ENCODE measurements at regions not wholly inside any gene's neighbourhood (a gene's known extent, or its start where the extent isn't known, plus 50 kb on each side); places are given as distances from the start of the nearest gene placed in this dataset.
A peak's percentile ranks its signal among the peaks of the same experiment; 100 is the strongest.

DNA sequence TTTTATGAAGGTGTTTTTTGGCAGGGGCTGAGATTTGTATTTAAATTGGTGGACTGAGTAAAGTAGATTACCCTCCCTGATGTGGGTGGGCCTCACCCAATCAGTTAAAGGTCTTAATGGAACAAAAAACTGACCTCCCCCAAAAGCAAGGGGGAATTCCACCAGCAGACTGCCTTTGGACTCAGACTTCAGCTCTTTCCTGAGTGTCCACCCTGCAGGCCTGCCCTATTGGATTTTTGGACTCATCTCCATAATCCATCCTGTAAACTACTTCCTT, 228.4 kb upstream of the CAND1 start:
- TF ChIP-seq, protein P1, sequence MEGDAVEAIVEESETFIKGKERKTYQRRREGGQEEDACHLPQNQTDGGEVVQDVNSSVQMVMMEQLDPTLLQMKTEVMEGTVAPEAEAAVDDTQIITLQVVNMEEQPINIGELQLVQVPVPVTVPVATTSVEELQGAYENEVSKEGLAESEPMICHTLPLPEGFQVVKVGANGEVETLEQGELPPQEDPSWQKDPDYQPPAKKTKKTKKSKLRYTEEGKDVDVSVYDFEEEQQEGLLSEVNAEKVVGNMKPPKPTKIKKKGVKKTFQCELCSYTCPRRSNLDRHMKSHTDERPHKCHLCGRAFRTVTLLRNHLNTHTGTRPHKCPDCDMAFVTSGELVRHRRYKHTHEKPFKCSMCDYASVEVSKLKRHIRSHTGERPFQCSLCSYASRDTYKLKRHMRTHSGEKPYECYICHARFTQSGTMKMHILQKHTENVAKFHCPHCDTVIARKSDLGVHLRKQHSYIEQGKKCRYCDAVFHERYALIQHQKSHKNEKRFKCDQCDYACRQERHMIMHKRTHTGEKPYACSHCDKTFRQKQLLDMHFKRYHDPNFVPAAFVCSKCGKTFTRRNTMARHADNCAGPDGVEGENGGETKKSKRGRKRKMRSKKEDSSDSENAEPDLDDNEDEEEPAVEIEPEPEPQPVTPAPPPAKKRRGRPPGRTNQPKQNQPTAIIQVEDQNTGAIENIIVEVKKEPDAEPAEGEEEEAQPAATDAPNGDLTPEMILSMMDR (IDR thresholded peaks at IDR 0.05) = no peak
- TF ChIP-seq POLR2A (IDR thresholded peaks at IDR 0.05) = no peak
- Histone ChIP-seq H3K27me3 (no peaks in the 10 kb centered on the region), H3K4me1 (peaks cover 0 to 4% (median 0%) of the 10 kb centered on the region in 4 donors), H3K4me3 (no peak overlapping the region), H3K36me3 (no peaks in the 10 kb centered on the region), H3K27ac (no peak overlapping the region), H3K9me3 (no peaks in the 10 kb centered on the region)
- no peak for DNase-seq

DNA sequence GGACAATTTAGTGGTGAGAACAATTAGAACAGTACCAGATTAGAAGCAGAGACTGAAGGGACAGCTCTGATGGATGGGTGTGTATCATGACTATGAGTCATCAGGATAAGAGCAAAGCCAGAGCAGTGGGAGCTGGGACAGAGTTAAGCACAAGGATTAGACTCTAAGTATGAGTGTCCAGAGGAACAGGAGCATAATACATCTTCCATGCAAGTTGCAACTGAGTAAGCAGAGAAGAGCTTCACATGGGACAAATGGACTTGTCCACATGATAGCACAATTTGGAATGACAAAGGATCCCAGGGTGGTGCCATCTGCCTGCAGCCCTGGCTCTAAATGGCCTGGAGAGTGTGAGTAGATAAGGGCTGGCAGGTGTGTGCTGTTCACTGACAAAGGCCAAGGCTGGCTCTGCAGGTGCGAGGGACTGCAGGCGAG, 226.4 kb upstream of the CAND1 start:
- no peak for DNase-seq
- Histone ChIP-seq H3K27me3 (no peaks in the 10 kb centered on the region), H3K27ac (peak overlapping the region in 1 of 4 donors; percentile 11), H3K4me1 (peaks cover 0 to 4% (median 0%) of the 10 kb centered on the region in 4 donors), H3K4me3 (no peak overlapping the region), H3K36me3 (no peaks in the 10 kb centered on the region), H3K9me3 (no peaks in the 10 kb centered on the region)
- no peak for TF ChIP-seq POLR2A (IDR thresholded peaks at IDR 0.05)

DNA sequence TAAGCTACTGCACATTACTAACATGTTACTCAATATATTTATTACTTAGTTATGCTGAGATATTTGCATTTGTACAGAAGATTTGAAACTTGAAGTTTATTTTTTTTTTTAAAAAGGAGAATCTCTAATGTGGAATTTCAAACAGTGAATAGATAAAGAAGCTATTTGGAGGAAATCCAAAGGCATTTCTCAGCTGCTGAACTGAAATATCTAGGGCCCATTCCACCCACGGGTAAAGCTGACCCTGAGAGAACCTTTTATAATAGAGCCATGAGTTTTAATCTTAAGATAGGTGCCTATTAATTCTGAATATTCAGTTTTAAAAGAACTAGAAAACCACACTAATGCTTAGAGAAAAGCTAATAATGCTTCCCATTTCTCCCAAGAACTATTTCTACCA, 225.4 kb upstream of the CAND1 start:
- H3K4me1 ChIP-seq = peaks cover 0 to 4% (median 0%) of the 10 kb centered on the region in 4 donors
- TF ChIP-seq, protein P1 (IDR thresholded peaks at IDR 0.05) = no peak
- no peak for TF ChIP-seq POLR2A (IDR thresholded peaks at IDR 0.05)

DNA sequence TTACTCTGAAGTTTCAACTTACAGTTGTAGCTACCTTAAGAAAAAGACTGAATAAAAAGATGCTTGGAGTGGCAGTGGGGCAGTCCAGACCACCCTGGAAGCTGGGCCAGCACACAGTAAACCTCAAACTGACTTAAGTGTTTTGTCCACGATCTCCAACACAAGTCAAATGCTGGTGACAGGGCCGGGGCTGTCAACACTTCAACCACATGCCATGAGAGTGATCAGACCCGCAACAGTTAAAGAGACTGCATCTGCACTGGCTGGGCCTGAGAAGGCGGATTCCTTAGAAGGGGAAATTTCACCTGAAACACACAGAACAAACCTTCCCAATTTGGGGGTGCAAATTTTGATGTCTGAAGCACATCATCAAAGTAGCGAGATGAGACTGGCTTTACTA, 223.5 kb upstream of the CAND1 start:
- H3K27ac ChIP-seq = no peak overlapping the region
- H3K4me1 ChIP-seq = peaks cover 0 to 4% (median 0%) of the 10 kb centered on the region in 4 donors
- H3K9me3 ChIP-seq = no peaks in the 10 kb centered on the region
- H3K36me3 ChIP-seq = no peaks in the 10 kb centered on the region
- no peak overlapping the region for H3K4me3 ChIP-seq
- H3K27me3 ChIP-seq = no peaks in the 10 kb centered on the region
- DNase-seq = no peak
- TF ChIP-seq POLR2A (IDR thresholded peaks at IDR 0.05) = no peak
- TF ChIP-seq, protein P1 (IDR thresholded peaks at IDR 0.05) = no peak

More for the DNA sequence above, 225.4 kb upstream of the CAND1 start:
- Histone ChIP-seq H3K36me3 (no peaks in the 10 kb centered on the region), H3K27me3 (no peaks in the 10 kb centered on the region), H3K4me3 (no peak overlapping the region), H3K9me3 (no peaks in the 10 kb centered on the region), H3K27ac (no peak overlapping the region)
- no peak for DNase-seq

DNA sequence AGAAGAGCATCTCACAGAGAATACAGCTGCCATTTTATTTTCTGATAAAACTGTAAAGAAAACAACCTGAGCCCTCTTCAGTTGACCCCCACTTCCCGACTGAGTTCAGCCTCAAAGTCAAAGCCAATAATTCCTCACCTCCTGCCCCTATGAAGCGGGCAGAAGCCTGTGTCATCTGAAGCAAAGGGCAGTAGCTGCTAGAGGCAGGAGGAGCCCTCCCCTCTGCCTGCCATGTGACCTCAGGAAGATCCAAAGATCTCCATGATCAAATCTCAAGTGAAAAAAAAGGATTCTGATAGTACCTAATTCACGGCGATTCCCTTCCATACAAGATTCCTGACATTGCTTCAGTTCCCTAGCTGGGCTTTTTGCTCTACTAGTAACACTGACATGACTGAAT, 223.1 kb upstream of the CAND1 start:
- no peaks in the 10 kb centered on the region for H3K27me3 ChIP-seq
- no peaks in the 10 kb centered on the region for H3K36me3 ChIP-seq
- DNase-seq = no peak
- no peak overlapping the region for H3K27ac ChIP-seq
- no peak overlapping the region for H3K4me3 ChIP-seq
- peaks cover 0 to 4% (median 0%) of the 10 kb centered on the region in 4 donors for H3K4me1 ChIP-seq
- no peaks in the 10 kb centered on the region for H3K9me3 ChIP-seq
- no peak for TF ChIP-seq POLR2A (IDR thresholded peaks at IDR 0.05)
- TF ChIP-seq, protein P1 (IDR thresholded peaks at IDR 0.05) = no peak

DNA sequence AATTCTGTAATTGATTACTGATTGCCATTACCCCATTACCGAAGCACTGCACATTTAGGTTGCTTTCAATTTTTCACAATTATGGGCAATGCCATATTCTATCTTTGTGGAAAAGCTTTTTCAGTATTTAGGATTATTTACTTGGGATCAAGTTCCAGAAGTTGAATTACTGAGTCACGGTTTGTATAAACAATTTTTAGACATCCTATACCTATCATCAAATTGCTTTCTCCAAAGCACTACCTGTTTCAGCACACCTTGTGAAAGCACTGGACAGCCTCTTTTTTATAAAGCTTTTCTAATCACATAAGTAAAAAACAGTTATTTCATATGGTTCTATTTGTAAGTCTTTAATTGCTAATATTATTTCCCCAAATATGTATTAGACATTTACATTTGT, 221.5 kb upstream of the CAND1 start:
- no peak for DNase-seq
- Histone ChIP-seq H3K4me1 (peaks cover 0 to 4% (median 0%) of the 10 kb centered on the region in 4 donors), H3K36me3 (no peaks in the 10 kb centered on the region), H3K27ac (no peak overlapping the region), H3K4me3 (no peak overlapping the region), H3K27me3 (no peaks in the 10 kb centered on the region), H3K9me3 (no peaks in the 10 kb centered on the region)
- TF ChIP-seq POLR2A (IDR thresholded peaks at IDR 0.05) = no peak
- TF ChIP-seq, protein P1 (IDR thresholded peaks at IDR 0.05) = no peak

All from Peyer's patch (tissue), 4 donors.